Endothelial cell of hepatic sinusoid (primary cell): ENCODE measurements at regions not wholly inside any gene's neighbourhood (a gene's known extent, or its start where the extent isn't known, plus 50 kb on each side); places are given as distances from the start of the nearest gene placed in this dataset.

Experiments
- in situ Hi-C: cut with HindIII; loops from 2 replicates; pipeline ENCODE4 v1.10.0; 2017; ENCODE audit warnings: low sequenced_read_pairs

GRCh38 chr5:96582343-96582742, 79.8 kb upstream of the CAST start:
- in situ Hi-C loops: no loop called here

- in situ Hi-C loops: no loop called here
Observed at GRCh38 chr5:96584712-96585111, 77.5 kb upstream of the CAST start.

GRCh38 chr5:96588539-96588938, 73.6 kb upstream of the CAST start:
- in situ Hi-C loops: no loop called here

DNA sequence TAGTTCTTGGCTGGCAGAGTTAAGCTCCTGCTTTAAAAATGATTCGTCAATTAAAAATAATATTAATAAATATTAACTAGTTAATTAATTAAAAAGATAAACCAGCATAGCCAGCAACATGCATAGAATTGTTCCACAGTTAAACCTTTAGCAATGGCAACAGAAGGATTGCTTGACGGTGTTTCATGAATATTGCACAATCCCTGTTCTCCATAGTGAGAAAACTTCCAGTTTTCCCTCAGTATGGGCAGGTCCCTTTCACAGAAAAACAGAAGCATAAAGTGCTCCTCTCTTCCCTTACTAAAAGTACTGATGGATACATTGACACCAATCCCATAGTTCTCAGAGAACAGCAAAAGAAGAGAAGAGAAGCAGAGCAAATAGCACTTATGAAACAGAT, 71.4 kb upstream of the CAST start:
- in situ Hi-C loops: loop anchor here (5.0 kb wide), 1 partner anchor 53 kb away; no protein-coding TSS in a partner anchor

DNA sequence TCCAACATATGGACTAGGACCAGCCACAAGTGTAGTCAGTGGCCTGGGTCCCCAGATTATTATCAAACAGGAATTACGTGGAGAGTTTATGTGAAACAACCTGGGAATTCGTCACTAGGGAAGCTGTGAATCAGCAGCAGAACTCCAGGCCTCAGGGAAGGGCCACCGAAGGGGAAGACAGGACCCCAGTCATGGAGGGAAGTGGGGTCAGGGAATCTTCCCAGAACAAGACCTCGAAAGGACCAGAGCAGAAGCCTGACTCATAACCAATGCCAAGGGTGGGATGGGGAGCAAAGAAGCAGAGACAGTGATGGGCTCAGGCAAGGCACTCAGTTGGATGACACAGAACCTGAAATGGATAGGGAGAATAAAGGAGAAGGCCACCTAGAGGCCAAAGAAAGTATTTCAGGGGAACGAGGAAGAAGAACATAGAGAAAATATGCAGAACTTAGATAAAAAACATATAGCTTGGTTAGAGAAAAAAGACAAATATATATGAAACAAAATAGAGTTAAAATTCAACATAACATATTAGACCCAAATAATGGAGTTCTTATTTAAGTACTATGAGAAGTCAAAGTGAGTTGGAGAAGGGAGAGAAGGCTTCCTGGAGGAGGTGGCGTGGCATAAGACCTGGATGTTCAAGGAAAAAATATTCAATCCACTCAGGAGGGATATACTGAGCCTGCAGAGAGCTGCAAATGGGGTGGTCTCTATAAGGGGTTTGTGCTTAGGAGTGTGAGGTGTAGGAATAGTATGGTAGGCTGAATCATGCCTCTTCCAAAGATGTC, 66.7 kb upstream of the CAST start:
- in situ Hi-C loops: no loop called here

GRCh38 chr5:96597438-96598020, 64.6 kb upstream of the CAST start:
- in situ Hi-C loops: no loop called here

- in situ Hi-C loops: loop anchor here (5.0 kb wide), 2 partner anchors 259 to 644 kb away; no protein-coding TSS in a partner anchor
Observed at GRCh38 chr5:96601200-96601599, 61.0 kb upstream of the CAST start.

DNA sequence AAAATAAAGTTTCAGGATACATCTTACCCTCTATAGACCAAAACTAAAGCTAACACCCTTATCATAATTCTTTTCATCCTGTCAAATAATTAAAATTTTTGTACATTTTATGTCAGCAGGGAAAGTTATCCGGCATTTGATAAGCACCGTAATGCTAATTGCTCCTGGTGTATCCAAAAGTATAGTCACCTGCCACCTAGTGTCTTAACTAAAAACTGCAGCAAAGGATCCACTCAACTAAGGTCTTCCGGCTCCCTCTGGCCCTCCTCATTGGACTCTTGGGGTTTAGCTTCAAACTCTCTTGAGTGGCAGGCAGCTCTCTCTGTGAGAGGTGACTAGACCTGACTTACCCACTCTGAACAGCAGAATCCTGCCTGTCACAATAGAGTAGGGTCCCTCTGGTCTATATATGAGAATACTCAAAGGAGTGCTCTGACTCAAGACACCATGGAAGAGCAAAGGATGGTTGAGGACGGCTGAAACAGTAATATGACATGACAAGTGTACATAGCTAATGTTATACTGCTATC, 60.4 kb upstream of the CAST start:
- in situ Hi-C loops: loop anchor here (5.0 kb wide), 2 partner anchors 259 to 644 kb away; no protein-coding TSS in a partner anchor

DNA sequence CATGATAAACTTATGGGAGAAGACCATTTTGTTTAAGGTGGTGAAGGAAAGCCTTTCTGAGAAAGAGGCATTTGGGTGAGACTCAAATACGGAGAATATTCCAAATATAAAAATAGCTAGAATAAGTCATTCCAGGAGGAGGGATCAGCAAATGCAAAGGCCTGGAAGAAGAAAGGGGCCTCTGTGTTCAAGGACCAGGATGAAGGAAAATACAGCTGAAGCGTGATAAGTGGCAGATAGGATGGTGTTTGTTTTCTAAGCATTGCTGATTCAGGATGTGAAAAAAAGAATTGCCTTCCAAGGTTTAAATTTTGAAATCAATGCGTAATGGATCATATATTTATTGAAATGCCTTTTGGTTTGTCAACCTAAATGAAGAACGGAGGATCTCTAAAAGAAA, 59.4 kb upstream of the CAST start:
- in situ Hi-C loops: loop anchor here (5.0 kb wide), 2 partner anchors 260 to 645 kb away; no protein-coding TSS in a partner anchor

GRCh38 chr5:96605144-96605837, 56.9 kb upstream of the CAST start:
- in situ Hi-C loops: no loop called here

DNA sequence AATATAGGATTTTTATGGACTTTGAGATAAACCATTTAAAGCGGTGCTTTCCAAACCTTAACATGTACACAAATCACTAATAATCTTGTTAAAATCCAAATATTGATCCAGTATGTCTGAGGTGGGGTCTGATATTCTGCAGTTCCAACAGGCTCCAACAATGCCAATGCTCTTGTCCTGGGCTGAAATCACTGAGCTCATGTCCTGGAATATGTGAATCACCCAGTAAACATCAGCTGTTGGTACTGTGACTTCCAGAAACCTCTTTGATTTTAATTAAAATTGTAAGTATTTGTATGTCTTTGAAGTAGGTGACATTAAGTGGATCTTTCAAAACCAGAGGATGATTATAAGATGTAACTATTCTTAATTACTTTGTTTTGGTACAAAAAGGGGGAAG, 52.8 kb upstream of the CAST start:
- in situ Hi-C loops: no loop called here

DNA sequence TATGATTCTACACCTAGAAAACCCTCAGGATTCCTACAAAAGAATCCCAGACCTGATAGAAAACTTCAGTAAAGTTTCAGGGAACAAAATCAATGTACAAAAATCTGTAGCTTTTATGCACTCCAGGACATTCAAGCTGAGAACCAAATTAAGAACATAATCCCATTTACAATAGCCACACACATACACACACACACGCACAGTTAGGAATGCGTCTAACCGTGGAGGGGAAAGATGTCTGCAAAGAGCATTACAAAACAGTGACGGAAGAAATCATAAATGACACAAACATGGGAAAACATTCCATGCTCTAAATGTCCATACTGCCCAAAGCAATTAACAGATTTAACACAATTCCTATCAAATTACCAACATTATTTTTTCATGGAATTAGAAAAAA, 51.4 kb upstream of the CAST start:
- in situ Hi-C loops: loop anchor here (5.0 kb wide), 1 partner anchor 62 kb away; no protein-coding TSS in a partner anchor

- in situ Hi-C loops: loop anchor here (5.0 kb wide), 1 partner anchor 60 kb away; no protein-coding TSS in a partner anchor
Observed at GRCh38 chr5:96611946-96612345, 50.2 kb upstream of the CAST start.
